Keratinocyte (primary cell): ENCODE measurements at regions not wholly inside any gene's neighbourhood (a gene's known extent, or its start where the extent isn't known, plus 50 kb on each side); places are given as distances from the start of the nearest gene placed in this dataset.

Experiments
- EZH2 ChIP-seq: IDR thresholded peaks from one replicate; pipeline ENCODE4 v1.6.1; 2012; ENCODE audit warnings: inconsistent platforms, mild to moderate bottlenecking, low read length, moderate library complexity
- TF ChIP-seq, protein P1 (sequence below), 3 experiments: IDR thresholded peaks in 1 of 3; conservative IDR thresholded peaks in 1 of 3; optimal IDR thresholded peaks in 1 of 3; 2 replicates in 2 of 3; 3 replicates in 1 of 3; pipeline versions ENCODE3 to v1.5.1; 2011; ENCODE audit warnings: low read length in 3 of 3, mild to moderate bottlenecking in 3 of 3, moderate library complexity in 2 of 3, control low read depth in 1 of 3, inconsistent platforms in 1 of 3; ENCODE audit not compliant: insufficient read depth in 2 of 3; ENCODE audit errors: extremely low read depth in 1 of 3

GRCh38 chr2:88959480-88960204 lies 268.2 kb downstream of the RPIA start:
- TF ChIP-seq, protein P1, sequence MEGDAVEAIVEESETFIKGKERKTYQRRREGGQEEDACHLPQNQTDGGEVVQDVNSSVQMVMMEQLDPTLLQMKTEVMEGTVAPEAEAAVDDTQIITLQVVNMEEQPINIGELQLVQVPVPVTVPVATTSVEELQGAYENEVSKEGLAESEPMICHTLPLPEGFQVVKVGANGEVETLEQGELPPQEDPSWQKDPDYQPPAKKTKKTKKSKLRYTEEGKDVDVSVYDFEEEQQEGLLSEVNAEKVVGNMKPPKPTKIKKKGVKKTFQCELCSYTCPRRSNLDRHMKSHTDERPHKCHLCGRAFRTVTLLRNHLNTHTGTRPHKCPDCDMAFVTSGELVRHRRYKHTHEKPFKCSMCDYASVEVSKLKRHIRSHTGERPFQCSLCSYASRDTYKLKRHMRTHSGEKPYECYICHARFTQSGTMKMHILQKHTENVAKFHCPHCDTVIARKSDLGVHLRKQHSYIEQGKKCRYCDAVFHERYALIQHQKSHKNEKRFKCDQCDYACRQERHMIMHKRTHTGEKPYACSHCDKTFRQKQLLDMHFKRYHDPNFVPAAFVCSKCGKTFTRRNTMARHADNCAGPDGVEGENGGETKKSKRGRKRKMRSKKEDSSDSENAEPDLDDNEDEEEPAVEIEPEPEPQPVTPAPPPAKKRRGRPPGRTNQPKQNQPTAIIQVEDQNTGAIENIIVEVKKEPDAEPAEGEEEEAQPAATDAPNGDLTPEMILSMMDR (optimal IDR thresholded peaks at IDR 0.05 in 1 of 3, IDR thresholded peaks at IDR 0.05 in 1 of 3, conservative IDR thresholded peaks at IDR 0.05 in 1 of 3; ENCODE audit: extremely low read depth in 1 of 3, insufficient read depth in 2 of 3, low read length in 3 of 3), result peak; percentile 36 to 40 (median 37)
- TF ChIP-seq EZH2, result no peak
